GM18505 (cell line): ENCODE measurements at regions not wholly inside any gene's neighbourhood (a gene's known extent, or its start where the extent isn't known, plus 50 kb on each side); places are given as distances from the start of the nearest gene placed in this dataset.
"Not testable (repeated sequence)": the region's sequence is repeated elsewhere in the genome, so short reads cannot be mapped to it uniquely, and the experiment has no call there.

ENCODE experiments used
- ATAC-seq: cut with Tn5 transposase; IDR thresholded peaks from one replicate; pipeline ENCODE4 v1.9.1; 2021; ENCODE audit not compliant: unreplicated experiment
- POLR2A ChIP-seq: IDR thresholded peaks from 4 replicates; pipeline ENCODE4 v1.6.1; 2011; ENCODE audit warnings: borderline replicate concordance; ENCODE audit not compliant: insufficient read depth, insufficient read length; ENCODE audit errors: extremely low read depth

DNA sequence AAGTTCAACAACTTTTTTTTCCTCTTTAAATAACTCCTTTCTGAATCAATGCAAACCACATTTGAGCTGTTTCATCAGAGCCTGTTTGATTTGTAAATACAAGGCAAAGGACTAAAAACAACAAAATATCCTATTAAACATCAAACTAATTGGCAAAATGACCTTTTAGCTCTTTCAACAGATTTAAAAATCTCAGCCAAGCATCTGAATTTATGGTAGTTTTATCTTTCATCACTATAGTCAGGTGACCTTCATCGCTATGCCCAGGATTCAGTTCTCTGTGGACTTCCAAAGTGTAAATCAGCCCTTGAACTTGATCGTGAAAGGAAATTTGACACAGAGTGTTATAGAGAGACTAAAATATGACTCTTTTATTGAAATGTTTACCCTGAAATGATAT is 1554.5 kb upstream of the FLRT2 start:
- ATAC-seq, result no peak
- TF ChIP-seq POLR2A, result no peak

- no peak for ATAC-seq
These were observed 1553.8 kb upstream of the FLRT2 start for GRCh38 chr14:83975841-83976770.

DNA sequence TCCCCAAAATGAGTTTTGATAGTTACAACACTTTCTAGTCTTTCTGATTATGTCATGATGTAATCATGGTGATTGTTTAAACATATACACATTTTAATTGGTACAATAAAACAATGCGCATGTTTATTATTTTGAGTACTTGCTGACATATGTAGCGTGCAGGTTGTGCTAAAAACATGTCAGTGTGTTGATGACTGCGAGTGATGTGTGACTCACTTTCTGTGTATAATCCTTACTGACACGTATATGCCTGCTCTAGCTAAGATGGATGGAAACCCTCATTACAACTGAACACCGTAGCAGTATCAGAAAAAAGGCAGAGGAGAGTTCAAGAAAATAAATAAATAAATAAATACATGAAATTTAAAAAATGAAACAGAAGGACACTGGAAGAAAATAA is 1552.4 kb upstream of the FLRT2 start:
- ATAC-seq, result no peak
- no peak for TF ChIP-seq POLR2A

More at GRCh38 chr14:83975841-83976770, 1553.8 kb upstream of the FLRT2 start:
- TF ChIP-seq POLR2A, result no peak

GRCh38 chr14:83981676-83982258 is 1548.2 kb upstream of the FLRT2 start:
- ATAC-seq, result not testable (repeated sequence)

GRCh38 chr14:83988275-83988674 is 1541.7 kb upstream of the FLRT2 start:
- no peak for ATAC-seq
- TF ChIP-seq POLR2A, result no peak

GRCh38 chr14:83991666-83992065 is 1538.3 kb upstream of the FLRT2 start:
- no peak for TF ChIP-seq POLR2A
- no peak for ATAC-seq

GRCh38 chr14:83992857-83993256 is 1537.1 kb upstream of the FLRT2 start:
- TF ChIP-seq POLR2A, result no peak
- no peak for ATAC-seq

DNA sequence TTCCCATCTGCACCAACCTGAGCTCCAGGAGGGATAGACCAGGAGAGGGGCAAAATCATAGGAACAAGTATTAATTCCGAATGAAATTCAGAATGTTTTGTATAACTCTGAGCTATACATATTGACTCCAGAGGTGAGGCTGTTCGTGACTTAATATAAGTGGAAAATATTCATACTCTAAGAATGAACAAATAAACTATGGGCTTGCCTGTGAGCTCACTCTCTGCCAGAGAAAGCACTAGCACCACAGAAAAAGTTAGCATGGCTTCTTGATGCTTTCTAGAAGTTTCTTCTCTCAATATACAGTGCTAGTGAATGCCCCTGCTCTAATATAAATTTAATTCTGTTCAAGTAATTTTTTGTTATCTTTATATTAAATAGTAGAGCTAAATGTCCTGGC is 1536.4 kb upstream of the FLRT2 start:
- no peak for ATAC-seq
- no peak for TF ChIP-seq POLR2A

DNA sequence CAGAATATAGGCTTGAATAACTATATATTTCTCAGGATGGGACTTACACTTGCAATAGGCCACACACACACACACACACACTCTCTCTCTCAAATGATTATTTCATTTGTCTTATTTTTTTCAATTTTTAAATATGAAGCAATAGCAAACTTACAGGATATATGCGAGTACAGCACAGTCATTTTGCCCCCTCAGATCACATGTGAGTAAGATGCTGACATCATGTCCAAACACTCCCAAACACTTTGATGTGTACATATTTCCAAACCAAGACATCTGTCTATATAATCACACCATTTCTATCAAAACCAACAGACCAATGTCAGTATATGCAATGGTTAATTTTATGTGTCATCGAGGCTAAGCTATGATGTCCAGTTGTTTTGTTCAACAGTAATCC is 1535.9 kb upstream of the FLRT2 start:
- ATAC-seq, result no peak
- TF ChIP-seq POLR2A, result no peak

DNA sequence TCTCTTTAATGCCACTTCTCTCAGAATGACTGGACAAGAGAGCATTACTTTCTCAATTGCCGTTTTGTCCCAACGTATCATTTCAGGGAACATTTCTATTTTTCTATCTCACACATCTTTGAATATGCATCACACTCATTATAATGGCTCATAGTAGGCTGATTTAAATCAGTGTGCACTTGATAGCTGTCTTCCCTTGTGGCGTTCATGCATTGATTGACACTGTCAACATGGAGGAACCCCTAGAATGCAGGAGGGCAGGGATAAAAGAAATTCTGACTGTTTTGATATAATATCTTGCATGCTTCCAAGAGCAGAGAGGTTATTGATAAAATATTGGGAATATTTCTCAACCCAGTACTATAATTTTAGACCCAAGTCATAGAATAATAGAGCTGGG is 1528.9 kb upstream of the FLRT2 start:
- ATAC-seq, result no peak
- TF ChIP-seq POLR2A, result no peak

DNA sequence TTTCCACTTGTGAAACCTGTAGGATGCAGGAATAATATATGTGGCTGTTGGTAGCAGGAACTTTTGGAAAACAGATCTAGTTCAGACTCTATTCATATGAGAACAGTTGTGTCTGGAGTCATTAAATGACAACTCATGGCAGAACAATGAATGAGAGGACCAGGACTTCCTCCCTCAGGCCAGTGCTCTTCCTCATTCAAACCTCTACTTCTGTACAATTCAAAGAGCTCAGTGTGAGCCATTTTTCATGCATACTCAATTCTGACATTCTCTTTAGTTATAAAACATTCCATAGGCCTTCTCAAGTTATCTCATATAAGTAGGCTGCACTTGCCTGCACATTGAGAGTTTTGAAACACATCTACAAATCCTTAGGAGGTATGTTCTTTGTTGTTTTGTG is 1526.6 kb upstream of the FLRT2 start:
- TF ChIP-seq POLR2A, result no peak
- no peak for ATAC-seq

GRCh38 chr14:84006643-84007155 is 1523.2 kb upstream of the FLRT2 start:
- no peak for TF ChIP-seq POLR2A

DNA sequence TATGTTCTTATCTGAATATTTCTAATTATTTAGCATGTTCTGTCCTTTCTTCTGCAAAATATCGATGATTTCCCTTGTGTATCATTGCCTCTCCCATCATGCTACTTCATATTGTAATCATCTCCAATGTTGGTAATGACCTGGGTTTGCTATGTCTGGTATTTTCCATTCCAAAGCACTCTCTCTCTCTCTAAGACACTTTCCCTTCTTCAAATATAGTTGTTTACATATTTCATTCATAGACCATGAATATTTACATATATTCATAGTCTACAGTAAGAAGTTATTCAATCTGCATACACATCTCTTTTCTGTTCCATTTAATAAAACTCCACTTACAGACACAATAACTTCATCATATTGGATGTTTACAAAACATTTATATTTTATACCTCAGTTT is 1516.5 kb upstream of the FLRT2 start:
- no peak for ATAC-seq
- no peak for TF ChIP-seq POLR2A

More at GRCh38 chr14:84006643-84007155, 1523.2 kb upstream of the FLRT2 start:
- no peak for ATAC-seq

DNA sequence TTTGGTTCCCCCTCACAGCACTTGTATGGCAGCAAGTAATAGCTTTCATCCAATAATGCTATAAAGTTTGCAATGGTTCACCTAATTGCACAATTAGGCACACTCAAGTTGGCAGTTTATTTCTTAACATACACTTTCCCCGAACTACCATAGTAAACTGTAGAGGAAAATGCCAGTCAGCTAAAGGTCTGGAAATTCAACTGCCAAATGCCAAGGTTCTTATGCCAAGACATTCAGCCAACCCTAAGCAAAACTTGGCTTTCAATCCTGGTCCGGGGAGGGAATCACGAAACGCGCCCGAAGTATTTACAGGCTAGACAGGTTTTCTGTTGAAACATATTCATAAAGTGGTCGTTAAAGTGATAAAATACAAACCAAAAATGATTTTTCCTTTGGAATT is 1512.4 kb upstream of the FLRT2 start:
- no peak for TF ChIP-seq POLR2A
- no peak for ATAC-seq
